HEK293 (cell line): ENCODE measurements at regions not wholly inside any gene's neighbourhood (a gene's known extent, or its start where the extent isn't known, plus 50 kb on each side); places are given as distances from the start of the nearest gene placed in this dataset.
"Not testable (repeated sequence)": the region's sequence is repeated elsewhere in the genome, so short reads cannot be mapped to it uniquely, and the experiment has no call there.

Experiments used
- CTCF ChIA-PET: fragments of 350-600 bp; formaldehyde crosslinking; extraction: SDS; loops from one replicate; lab custom pipeline; 2021; ENCODE audit warnings: antibody characterized with exemption; lab: Yijun Ruan, JAX
- POLR2A ChIA-PET: fragments of 300-600 bp; formaldehyde crosslinking; extraction: SDS; loops from one replicate; lab custom pipeline; 2020; ENCODE audit warnings: antibody characterized with exemption, inconsistent platforms; lab: Yijun Ruan, JAX
- H3K27ac ChIP-seq: fragments of 200-500 bp; sonication (Bioruptor generic); 2 replicates; pipeline ENCODE4 v1.5.1; 2014; ENCODE audit warnings: low read depth, low read length, control low read depth, inconsistent platforms; ENCODE audit errors: extremely low read depth
- H3K36me3 ChIP-seq, 2 experiments: fragments of 200-500 bp in 1 of 2; sonication (Bioruptor generic) in 1 of 2; 1 replicate in 1 of 2; 2 replicates in 1 of 2; pipeline ENCODE4 v1.5.1; 2014 to 2017; ENCODE audit warnings: inconsistent platforms in 2 of 2, low read length in 2 of 2; ENCODE audit not compliant: control insufficient read depth in 2 of 2, insufficient read depth in 1 of 2
- H3K4me1 ChIP-seq: fragments of 200-500 bp; sonication (Bioruptor generic); 2 replicates; pipeline ENCODE4 v1.5.1; 2014; ENCODE audit warnings: mild to moderate bottlenecking, low read length, inconsistent platforms; ENCODE audit not compliant: control insufficient read depth, insufficient read depth
- H3K4me3 ChIP-seq: 2 replicates; pipeline ENCODE4 v1.5.1; 2011; ENCODE audit warnings: low read depth, mild to moderate bottlenecking, control low read depth, low read length, moderate library complexity
- H3K9me3 ChIP-seq: fragments of 200-500 bp; sonication (Bioruptor generic); 2 replicates; pipeline ENCODE4 v1.5.1; 2014; ENCODE audit warnings: low read depth, low read length, inconsistent platforms; ENCODE audit not compliant: control insufficient read depth, insufficient read depth
- HOXC10 ChIP-seq: sonication (generic); formaldehyde crosslinking; IDR thresholded peaks from 2 replicates; pipeline ENCODE4 v1.8.1; 2023; ENCODE audit warnings: mild to moderate bottlenecking, missing genetic modification reagents
- MEIS1 ChIP-seq: sonication (generic); formaldehyde crosslinking; IDR thresholded peaks from 2 replicates; pipeline ENCODE4 v1.8.1; 2022; ENCODE audit warnings: missing genetic modification reagents, mild to moderate bottlenecking, borderline replicate concordance
- OSR2 ChIP-seq: fragments of 450-650 bp; formaldehyde crosslinking; IDR thresholded peaks from 2 replicates; pipeline ENCODE4 v1.5.1; 2016; ENCODE audit warnings: missing biosample characterization, missing genetic modification characterization
- PRDM6 ChIP-seq: fragments of 450-650 bp; formaldehyde crosslinking; IDR thresholded peaks from 2 replicates; pipeline ENCODE4 v1.5.1; 2017; ENCODE audit warnings: missing biosample characterization, missing genetic modification characterization
- YY2 ChIP-seq: fragments of 450-650 bp; formaldehyde crosslinking; IDR thresholded peaks from 2 replicates; pipeline ENCODE4 v1.5.1; 2016; ENCODE audit warnings: missing biosample characterization, missing genetic modification characterization
- ZNF155 ChIP-seq: fragments of 450-650 bp; formaldehyde crosslinking; IDR thresholded peaks from 2 replicates; pipeline ENCODE4 v1.5.1; 2016; ENCODE audit warnings: missing biosample characterization, missing genetic modification characterization
- ZNF19 ChIP-seq: fragments of 450-650 bp; formaldehyde crosslinking; IDR thresholded peaks from 2 replicates; pipeline ENCODE4; 2016; ENCODE audit warnings: missing biosample characterization, missing genetic modification characterization, low read depth
- ZNF366 ChIP-seq: fragments of 450-650 bp; formaldehyde crosslinking; conservative IDR thresholded peaks from 2 replicates; pipeline ENCODE4 v1.5.1; 2016; ENCODE audit warnings: missing biosample characterization, missing genetic modification characterization
- ZNF391 ChIP-seq: fragments of 450-650 bp; formaldehyde crosslinking; IDR thresholded peaks from 2 replicates; pipeline ENCODE4 v1.5.1; 2016; ENCODE audit warnings: low read depth, missing biosample characterization, missing genetic modification characterization, borderline replicate concordance
- ZNF433 ChIP-seq: fragments of 450-650 bp; formaldehyde crosslinking; IDR thresholded peaks from 2 replicates; pipeline ENCODE4 v1.5.1; 2016; ENCODE audit warnings: missing biosample characterization, missing genetic modification characterization, low read depth
- ZNF473 ChIP-seq: fragments of 450-650 bp; formaldehyde crosslinking; IDR thresholded peaks from 2 replicates; pipeline ENCODE4 v1.5.1; 2017; ENCODE audit warnings: missing biosample characterization, missing genetic modification characterization
- ZNF626 ChIP-seq: fragments of 450-650 bp; sonication (Bioruptor Pico); formaldehyde crosslinking; IDR thresholded peaks from 2 replicates; pipeline ENCODE4 v1.5.1; 2018; ENCODE audit warnings: missing biosample characterization, missing genetic modification characterization, inconsistent platforms
- ZNF660 ChIP-seq: fragments of 450-650 bp; IDR thresholded peaks from 2 replicates; pipeline ENCODE4 v1.5.1; 2018; ENCODE audit warnings: missing biosample characterization, mild to moderate bottlenecking, missing genetic modification characterization
- ZNF747 ChIP-seq: fragments of 450-650 bp; formaldehyde crosslinking; IDR thresholded peaks from 2 replicates; pipeline ENCODE4 v1.5.1; 2016; ENCODE audit warnings: missing biosample characterization, missing genetic modification characterization
- ZNF768 ChIP-seq: fragments of 450-650 bp; formaldehyde crosslinking; IDR thresholded peaks from 2 replicates; pipeline ENCODE4 v1.5.1; 2018; ENCODE audit warnings: missing biosample characterization, mild to moderate bottlenecking, missing genetic modification characterization
- ZNF843 ChIP-seq: fragments of 450-650 bp; formaldehyde crosslinking; IDR thresholded peaks from 2 replicates; pipeline ENCODE4 v1.5.1; 2016; ENCODE audit warnings: missing biosample characterization, missing genetic modification characterization
- ZSCAN30 ChIP-seq: fragments of 450-650 bp; IDR thresholded peaks from 2 replicates; pipeline ENCODE4 v1.5.1; 2018; ENCODE audit warnings: missing biosample characterization, mild to moderate bottlenecking, missing genetic modification characterization, moderate library complexity
- TF ChIP-seq, protein P1 (sequence below): fragments of 450-650 bp; formaldehyde crosslinking; IDR thresholded peaks from 2 replicates; pipeline ENCODE4 v1.5.1; 2016; ENCODE audit warnings: missing biosample characterization, missing genetic modification characterization, borderline replicate concordance
- TF ChIP-seq, protein P2 (sequence below): fragments of 450-650 bp; formaldehyde crosslinking; IDR thresholded peaks from 2 replicates; pipeline ENCODE4; 2016; ENCODE audit warnings: missing biosample characterization, missing genetic modification characterization

GRCh38 chr4:84218031-84218430, 281.1 kb downstream of the NKX6-1 start:
- no peak for TF ChIP-seq ZNF768 (tag by site-specific recombination)
- no peak for TF ChIP-seq HOXC10 (CRISPR knock-in tag)
- TF ChIP-seq ZNF391 (tag by site-specific recombination), result no peak
- POLR2A ChIA-PET, result no interaction called here
- H3K27ac ChIP-seq, result no peak overlapping the region
- no peaks in the 10 kb centered on the region for H3K4me1 ChIP-seq
- H3K36me3 ChIP-seq, result no peaks in the 10 kb centered on the region
- H3K4me3 ChIP-seq, result no peak overlapping the region
- no peaks in the 10 kb centered on the region for H3K9me3 ChIP-seq
- CTCF ChIA-PET, result no interaction called here

GRCh38 chr4:84215217-84215616, 283.9 kb downstream of the NKX6-1 start:
- Histone ChIP-seq H3K36me3 (no peaks in the 10 kb centered on the region), H3K27ac (no peak overlapping the region), H3K4me3 (no peak overlapping the region), H3K4me1 (no peaks in the 10 kb centered on the region), H3K9me3 (no peaks in the 10 kb centered on the region)
- CTCF ChIA-PET, result no interaction called here
- POLR2A ChIA-PET, result no interaction called here
- TF ChIP-seq ZNF747 (tag by site-specific recombination) (no peak), ZNF19 (no peak), MEIS1 (CRISPR knock-in tag) (no peak), PRDM6 (tag by site-specific recombination) (no peak)

GRCh38 chr4:84206226-84206625, 292.9 kb downstream of the NKX6-1 start:
- POLR2A ChIA-PET, CTCF ChIA-PET, H3K4me3 ChIP-seq, H3K27ac ChIP-seq, H3K36me3 ChIP-seq, H3K4me1 ChIP-seq, H3K9me3 ChIP-seq: not testable (repeated sequence)

GRCh38 chr4:84189144-84189543, 309.9 kb downstream of the NKX6-1 start:
- Histone ChIP-seq H3K4me3 (no peak overlapping the region), H3K9me3 (no peaks in the 10 kb centered on the region), H3K36me3 (peaks cover 0 to 7% of the 10 kb centered on the region in 2 experiments; a peak in 1 of 3 replicates), H3K4me1 (no peaks in the 10 kb centered on the region), H3K27ac (no peak overlapping the region)
- ChIA-PET POLR2A (no interaction called here), CTCF (no interaction called here)
- TF ChIP-seq ZNF366, result no peak
- TF ChIP-seq OSR2, result no peak
- no peak for TF ChIP-seq ZNF626 (tag by site-specific recombination)
- TF ChIP-seq ZNF660 (tag by site-specific recombination), result no peak
- TF ChIP-seq, protein P1, sequence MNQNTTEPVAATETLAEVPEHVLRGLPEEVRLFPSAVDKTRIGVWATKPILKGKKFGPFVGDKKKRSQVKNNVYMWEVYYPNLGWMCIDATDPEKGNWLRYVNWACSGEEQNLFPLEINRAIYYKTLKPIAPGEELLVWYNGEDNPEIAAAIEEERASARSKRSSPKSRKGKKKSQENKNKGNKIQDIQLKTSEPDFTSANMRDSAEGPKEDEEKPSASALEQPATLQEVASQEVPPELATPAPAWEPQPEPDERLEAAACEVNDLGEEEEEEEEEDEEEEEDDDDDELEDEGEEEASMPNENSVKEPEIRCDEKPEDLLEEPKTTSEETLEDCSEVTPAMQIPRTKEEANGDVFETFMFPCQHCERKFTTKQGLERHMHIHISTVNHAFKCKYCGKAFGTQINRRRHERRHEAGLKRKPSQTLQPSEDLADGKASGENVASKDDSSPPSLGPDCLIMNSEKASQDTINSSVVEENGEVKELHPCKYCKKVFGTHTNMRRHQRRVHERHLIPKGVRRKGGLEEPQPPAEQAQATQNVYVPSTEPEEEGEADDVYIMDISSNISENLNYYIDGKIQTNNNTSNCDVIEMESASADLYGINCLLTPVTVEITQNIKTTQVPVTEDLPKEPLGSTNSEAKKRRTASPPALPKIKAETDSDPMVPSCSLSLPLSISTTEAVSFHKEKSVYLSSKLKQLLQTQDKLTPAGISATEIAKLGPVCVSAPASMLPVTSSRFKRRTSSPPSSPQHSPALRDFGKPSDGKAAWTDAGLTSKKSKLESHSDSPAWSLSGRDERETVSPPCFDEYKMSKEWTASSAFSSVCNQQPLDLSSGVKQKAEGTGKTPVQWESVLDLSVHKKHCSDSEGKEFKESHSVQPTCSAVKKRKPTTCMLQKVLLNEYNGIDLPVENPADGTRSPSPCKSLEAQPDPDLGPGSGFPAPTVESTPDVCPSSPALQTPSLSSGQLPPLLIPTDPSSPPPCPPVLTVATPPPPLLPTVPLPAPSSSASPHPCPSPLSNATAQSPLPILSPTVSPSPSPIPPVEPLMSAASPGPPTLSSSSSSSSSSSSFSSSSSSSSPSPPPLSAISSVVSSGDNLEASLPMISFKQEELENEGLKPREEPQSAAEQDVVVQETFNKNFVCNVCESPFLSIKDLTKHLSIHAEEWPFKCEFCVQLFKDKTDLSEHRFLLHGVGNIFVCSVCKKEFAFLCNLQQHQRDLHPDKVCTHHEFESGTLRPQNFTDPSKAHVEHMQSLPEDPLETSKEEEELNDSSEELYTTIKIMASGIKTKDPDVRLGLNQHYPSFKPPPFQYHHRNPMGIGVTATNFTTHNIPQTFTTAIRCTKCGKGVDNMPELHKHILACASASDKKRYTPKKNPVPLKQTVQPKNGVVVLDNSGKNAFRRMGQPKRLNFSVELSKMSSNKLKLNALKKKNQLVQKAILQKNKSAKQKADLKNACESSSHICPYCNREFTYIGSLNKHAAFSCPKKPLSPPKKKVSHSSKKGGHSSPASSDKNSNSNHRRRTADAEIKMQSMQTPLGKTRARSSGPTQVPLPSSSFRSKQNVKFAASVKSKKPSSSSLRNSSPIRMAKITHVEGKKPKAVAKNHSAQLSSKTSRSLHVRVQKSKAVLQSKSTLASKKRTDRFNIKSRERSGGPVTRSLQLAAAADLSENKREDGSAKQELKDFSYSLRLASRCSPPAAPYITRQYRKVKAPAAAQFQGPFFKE (tag by site-specific recombination), result no peak
- no peak for TF ChIP-seq ZNF433 (tag by site-specific recombination)
- TF ChIP-seq YY2, result no peak
- TF ChIP-seq, protein P2, sequence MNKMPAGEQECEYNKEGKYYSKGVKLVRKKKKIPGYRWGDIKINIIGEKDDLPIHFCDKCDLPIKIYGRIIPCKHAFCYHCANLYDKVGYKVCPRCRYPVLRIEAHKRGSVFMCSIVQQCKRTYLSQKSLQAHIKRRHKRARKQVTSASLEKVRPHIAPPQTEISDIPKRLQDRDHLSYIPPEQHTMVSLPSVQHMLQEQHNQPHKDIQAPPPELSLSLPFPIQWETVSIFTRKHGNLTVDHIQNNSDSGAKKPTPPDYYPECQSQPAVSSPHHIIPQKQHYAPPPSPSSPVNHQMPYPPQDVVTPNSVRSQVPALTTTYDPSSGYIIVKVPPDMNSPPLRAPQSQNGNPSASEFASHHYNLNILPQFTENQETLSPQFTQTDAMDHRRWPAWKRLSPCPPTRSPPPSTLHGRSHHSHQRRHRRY (tag by site-specific recombination), result no peak
- no peak for TF ChIP-seq ZNF155 (tag by site-specific recombination)
- TF ChIP-seq ZNF473, result no peak
- TF ChIP-seq ZNF843, result no peak
- no peak for TF ChIP-seq ZSCAN30 (tag by site-specific recombination)
